ENCODE measurements at regions not wholly inside any gene's neighbourhood (a gene's known extent, or its start where the extent isn't known, plus 50 kb on each side); places are given as distances from the start of the nearest gene placed in this dataset.

DNA sequence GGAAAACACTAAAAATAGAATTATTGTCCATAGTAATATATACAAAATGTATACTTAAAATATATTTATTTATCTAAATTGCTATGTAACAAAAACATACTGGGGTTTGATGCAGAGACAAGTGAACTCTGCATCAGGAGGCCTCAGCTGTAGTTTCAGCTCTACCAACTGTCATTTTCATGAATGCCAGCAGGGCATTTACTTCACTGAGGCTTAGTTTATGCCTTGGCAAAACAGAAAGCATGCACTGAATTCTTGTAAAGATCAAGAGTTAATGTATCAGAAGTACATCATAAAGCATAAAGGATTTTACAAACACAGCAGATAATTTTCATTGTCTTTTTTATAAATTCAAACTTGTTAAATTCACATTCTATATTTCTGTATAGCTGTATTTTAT is 577.0 kb downstream of the C4orf33 start:
- no peak for TF ChIP-seq FOXA1 (IDR thresholded peaks at IDR 0.05)
- TF ChIP-seq, protein P1, sequence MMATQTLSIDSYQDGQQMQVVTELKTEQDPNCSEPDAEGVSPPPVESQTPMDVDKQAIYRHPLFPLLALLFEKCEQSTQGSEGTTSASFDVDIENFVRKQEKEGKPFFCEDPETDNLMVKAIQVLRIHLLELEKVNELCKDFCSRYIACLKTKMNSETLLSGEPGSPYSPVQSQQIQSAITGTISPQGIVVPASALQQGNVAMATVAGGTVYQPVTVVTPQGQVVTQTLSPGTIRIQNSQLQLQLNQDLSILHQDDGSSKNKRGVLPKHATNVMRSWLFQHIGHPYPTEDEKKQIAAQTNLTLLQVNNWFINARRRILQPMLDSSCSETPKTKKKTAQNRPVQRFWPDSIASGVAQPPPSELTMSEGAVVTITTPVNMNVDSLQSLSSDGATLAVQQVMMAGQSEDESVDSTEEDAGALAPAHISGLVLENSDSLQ (IDR thresholded peaks at IDR 0.05) = no peak
- no peak for TF ChIP-seq ZNF384 (IDR thresholded peaks at IDR 0.05)

Measured in HEK293T (cell line).